HCT116 (cell line): ENCODE measurements at regions not wholly inside any gene's neighbourhood (a gene's known extent, or its start where the extent isn't known, plus 50 kb on each side); places are given as distances from the start of the nearest gene placed in this dataset.

Experiments used
- ATAC-seq: fragments of 200-7000 bp; cut with Tn5 transposase; 2 replicates; pipeline ENCODE4 v1.9.1; 2020; ENCODE audit warnings: mild to moderate bottlenecking, moderate library complexity
- BruUV-seq: library from RNA; stranded (reverse); fragments of 400-500 nt; replicated peaks from 2 replicates; lab custom pipeline; 2021; lab: Mats Ljungman, UMichigan
- CTCF ChIA-PET: fragments of 300-600 bp; sonication (Branson Sonifier 250); formaldehyde crosslinking; loops from one replicate; lab custom pipeline; 2021; ENCODE audit warnings: antibody characterized with exemption; lab: Charles Lee
- POLR2A ChIA-PET: fragments of 300-600, 350-600 bp; sonication (Branson Sonifier 250); formaldehyde crosslinking; loops from one replicate; lab custom pipeline; 2021; ENCODE audit warnings: antibody characterized with exemption; lab: Charles Lee
- RAD21 ChIA-PET, 2 experiments: fragments of 300-600 bp; sonication (Branson Sonifier 250); formaldehyde crosslinking; loops; one replicate each; lab custom pipeline; 2023; ENCODE audit warnings: low total read pairs in 2 of 2; ENCODE audit not compliant: uncharacterized antibody in 2 of 2, unreplicated experiment in 2 of 2, low non-redundant PET in 1 of 2; lab: Charles Lee
- DNase-seq: peaks from one replicate; pipeline ENCODE4 v3.0.0-alpha.2; 2010; ENCODE audit warnings: low read depth, low spot score
- H2AFZ ChIP-seq: fragments of 200-600 bp; shearing (Covaris generic), sonication (generic); 2 replicates; pipeline ENCODE4 v1.6.1; 2017; ENCODE audit warnings: low read depth, mixed run types, mixed read lengths, antibody characterized with exemption, low read length; ENCODE audit not compliant: poor library complexity, severe bottlenecking
- H3K27ac ChIP-seq: 2 replicates; pipeline ENCODE4 v1.5.1; 2012; ENCODE audit warnings: low read depth, low read length
- H3K27me3 ChIP-seq: fragments of 200-600 bp; sonication (generic); 2 replicates; pipeline ENCODE4 v1.6.1; 2016; ENCODE audit warnings: mixed run types, low read length, mixed read lengths; ENCODE audit not compliant: insufficient read depth
- H3K36me3 ChIP-seq, 2 experiments: fragments of 200-500 bp in 1 of 2; fragments of 200-600 bp in 1 of 2; sonication (Bioruptor generic) in 1 of 2; sonication (generic) in 1 of 2; 2 replicates each; pipeline versions ENCODE4 v1.5.1 to v1.6.1; 2014 to 2016; ENCODE audit warnings: low read length in 2 of 2, inconsistent platforms in 1 of 2, mixed read lengths in 1 of 2, mixed run types in 1 of 2; ENCODE audit not compliant: insufficient read depth in 2 of 2, control insufficient read depth in 1 of 2
- H3K4me1 ChIP-seq, 2 experiments: fragments of 200-600 bp in 1 of 2; sonication (generic) in 1 of 2; 2 replicates each; pipeline versions ENCODE4 v1.5.1 to v1.6.1; 2012 to 2017; ENCODE audit warnings: low read length in 2 of 2, inconsistent platforms in 1 of 2, mild to moderate bottlenecking in 1 of 2, mixed read lengths in 1 of 2, mixed run types in 1 of 2, moderate library complexity in 1 of 2; ENCODE audit not compliant: insufficient read depth in 2 of 2, control insufficient read depth in 1 of 2
- H3K4me2 ChIP-seq: fragments of 200-600 bp; sonication (generic); 2 replicates; pipeline ENCODE4 v1.6.1; 2017; ENCODE audit warnings: mixed run types, low read length, mixed read lengths
- H3K4me3 ChIP-seq, 2 experiments: fragments of 200-600 bp in 1 of 2; sonication (generic) in 1 of 2; replicated peaks in 1 of 2; 2 replicates each; pipeline ENCODE4 v1.5.1; 2011 to 2016; ENCODE audit warnings: low read length in 2 of 2, control low read depth in 1 of 2, low read depth in 1 of 2, mild to moderate bottlenecking in 1 of 2, mixed read lengths in 1 of 2, mixed run types in 1 of 2
- H3K79me2 ChIP-seq: fragments of 200-600 bp; sonication (generic); 2 replicates; pipeline ENCODE4 v1.6.1; 2017; ENCODE audit warnings: mild to moderate bottlenecking, mixed run types, low read length, moderate library complexity, mixed read lengths; ENCODE audit not compliant: insufficient read depth
- H3K9ac ChIP-seq: fragments of 200-600 bp; sonication (generic); 2 replicates; pipeline ENCODE4 v1.6.1; 2016; ENCODE audit warnings: low read length, mixed read lengths
- H3K9me2 ChIP-seq: fragments of 200-600 bp; sonication (generic), shearing (Covaris generic); 2 replicates; pipeline ENCODE4 v1.6.1; 2017; ENCODE audit warnings: mixed run types, mild to moderate bottlenecking, moderate library complexity; ENCODE audit not compliant: insufficient read depth
- H3K9me3 ChIP-seq, 2 experiments: fragments of 200-500 bp in 1 of 2; fragments of 200-600 bp in 1 of 2; sonication (Bioruptor generic) in 1 of 2; sonication (generic) in 1 of 2; 2 replicates each; pipeline ENCODE4 v1.6.1; 2014 to 2017; ENCODE audit warnings: low read length in 2 of 2, mixed read lengths in 2 of 2, inconsistent platforms in 1 of 2, low read depth in 1 of 2, mild to moderate bottlenecking in 1 of 2, mixed run types in 1 of 2, moderate library complexity in 1 of 2; ENCODE audit not compliant: control insufficient read depth in 1 of 2, insufficient read depth in 1 of 2
- H4K20me1 ChIP-seq: fragments of 200-600 bp; sonication (generic), shearing (Covaris generic); 2 replicates; pipeline ENCODE4 v1.6.1; 2017; ENCODE audit warnings: mixed run types, mild to moderate bottlenecking, moderate library complexity; ENCODE audit not compliant: insufficient read depth
- ATF3 ChIP-seq: IDR thresholded peaks from 2 replicates; pipeline ENCODE4 v1.6.1; 2012
- CEBPB ChIP-seq: IDR thresholded peaks from 2 replicates; pipeline ENCODE4 v1.6.1; 2012; ENCODE audit warnings: low read depth
- EZH2 ChIP-seq: fragments of 200-600 bp; sonication (generic); IDR thresholded peaks from 2 replicates; pipeline ENCODE4 v1.6.1; 2017; ENCODE audit warnings: antibody characterized with exemption, mixed run types
- EZH2phosphoT487 ChIP-seq: fragments of 200-600 bp; IDR thresholded peaks from 2 replicates; pipeline ENCODE4 v1.6.1; 2018; ENCODE audit warnings: antibody characterized with exemption, borderline replicate concordance
- FOSL1 ChIP-seq: IDR thresholded peaks from 2 replicates; pipeline ENCODE4 v1.6.1; 2012; ENCODE audit warnings: low read depth
- JUND ChIP-seq: IDR thresholded peaks from 2 replicates; pipeline ENCODE4 v1.6.1; 2012
- MAX ChIP-seq: IDR thresholded peaks from 2 replicates; pipeline ENCODE4 v1.6.1; 2012
- POLR2A ChIP-seq: IDR thresholded peaks from 2 replicates; pipeline ENCODE4 v1.7.0; 2011; ENCODE audit warnings: borderline replicate concordance; ENCODE audit not compliant: insufficient read depth, insufficient read length; ENCODE audit errors: extremely low read depth
- RAD21 ChIP-seq: IDR thresholded peaks from 2 replicates; pipeline ENCODE4 v1.6.1; 2012; ENCODE audit warnings: low read depth, mild to moderate bottlenecking
- SIN3A ChIP-seq: IDR thresholded peaks from 2 replicates; pipeline ENCODE4 v1.6.1; 2012; ENCODE audit warnings: low read depth
- SP1 ChIP-seq: IDR thresholded peaks from 2 replicates; pipeline ENCODE4 v1.6.1; 2012; ENCODE audit warnings: low read depth
- TCF7L2 ChIP-seq: IDR thresholded peaks from 2 replicates; pipeline ENCODE4 v1.7.0; 2011; ENCODE audit warnings: borderline replicate concordance, inconsistent platforms; ENCODE audit not compliant: insufficient read depth, insufficient read length; ENCODE audit errors: extremely low read depth
- ZBTB33 ChIP-seq: IDR thresholded peaks from 2 replicates; pipeline ENCODE4 v1.6.1; 2011; ENCODE audit warnings: mild to moderate bottlenecking, low read length, moderate library complexity; ENCODE audit not compliant: insufficient replicate concordance; ENCODE audit errors: extremely low read depth
- ZFX ChIP-seq: fragments of 450-650 bp; IDR thresholded peaks from 2 replicates; pipeline ENCODE4 v1.6.1; 2017
- intact Hi-C: fragments of 100-400 bp; cut with micrococcal nuclease; formaldehyde crosslinking; loops from 2 replicates; pipeline ENCODE4 v1.10.0; 2022

GRCh38 chr14:29045237-29045636, 278.6 kb downstream of the FOXG1 start:
- Histone ChIP-seq H2AFZ (no peak overlapping the region), H3K4me1 (no peaks in the 10 kb centered on the region), H3K27ac (no peak overlapping the region), H3K27me3 (no peaks in the 10 kb centered on the region), H3K9me2 (no peaks in the 10 kb centered on the region), H3K9me3 (peaks cover 6 to 11% of the 10 kb centered on the region in 2 experiments; a peak in 2 of 4 replicates), H3K79me2 (no peaks in the 10 kb centered on the region), H4K20me1 (no peaks in the 10 kb centered on the region), H3K4me2 (no peak overlapping the region), H3K4me3 (no peak overlapping the region), H3K36me3 (no peaks in the 10 kb centered on the region), H3K9ac (no peak overlapping the region)
- ChIA-PET POLR2A (no interaction called here), CTCF (no interaction called here), RAD21 (no interaction called here)
- no TSS peak for BruUV-seq
- no peak for DNase-seq
- ATAC-seq: no peak
- TF ChIP-seq EZH2: no peak
- no peak for TF ChIP-seq EZH2phosphoT487
- no peak for TF ChIP-seq RAD21
- no peak for TF ChIP-seq CEBPB
- TF ChIP-seq MAX: no peak
- TF ChIP-seq SP1: no peak
- TF ChIP-seq ZBTB33: no peak
- no peak for TF ChIP-seq TCF7L2
- TF ChIP-seq ZFX: no peak
- TF ChIP-seq ATF3: no peak
- no peak for TF ChIP-seq POLR2A
- TF ChIP-seq SIN3A: no peak
- no peak for TF ChIP-seq FOSL1
- TF ChIP-seq JUND: no peak
- intact Hi-C loops: no loop called here
